ENCODE measurements at regions not wholly inside any gene's neighbourhood (a gene's known extent, or its start where the extent isn't known, plus 50 kb on each side); places are given as distances from the start of the nearest gene placed in this dataset.
A peak's percentile ranks its signal among the peaks of the same experiment; 100 is the strongest.

GRCh38 chr10:125334545-125334944 lies 174.2 kb upstream of the CTBP2 start:
- DNase-seq: no peak
- peaks cover 4 to 9% of the 10 kb centered on the region in 2 donors for H3K9me3 Mint-ChIP-seq
- H3K27ac Mint-ChIP-seq: no peak overlapping the region
- peaks cover 27 to 34% of the 10 kb centered on the region in 2 donors for H3K27me3 Mint-ChIP-seq
- no peak overlapping the region for H3K4me3 Mint-ChIP-seq
- no peak for ATAC-seq (replicated peaks)
- no peaks in the 10 kb centered on the region for H3K36me3 Mint-ChIP-seq
- peaks cover 0 to 2% of the 10 kb centered on the region in 2 donors for H3K4me1 Mint-ChIP-seq

- H3K36me3 Mint-ChIP-seq: no peaks in the 10 kb centered on the region
- H3K27ac Mint-ChIP-seq: no peak overlapping the region
- DNase-seq (no peak), ATAC-seq (replicated peaks) (peak in 1 of 2 donors; percentile 31)
- H3K4me3 Mint-ChIP-seq: no peak overlapping the region
- peaks cover 27% of the 10 kb centered on the region in 2 donors for H3K27me3 Mint-ChIP-seq
- peaks cover 4 to 7% of the 10 kb centered on the region in 2 donors for H3K9me3 Mint-ChIP-seq
- peaks cover 0 to 2% of the 10 kb centered on the region in 2 donors for H3K4me1 Mint-ChIP-seq
These were observed 173.4 kb upstream of the CTBP2 start for GRCh38 chr10:125333769-125334168.

- DNase-seq (no peak), ATAC-seq (replicated peaks) (peak; percentile 12 to 55)
- H3K27me3 Mint-ChIP-seq: peaks cover 21 to 28% of the 10 kb centered on the region in 2 donors
- H3K36me3 Mint-ChIP-seq: no peaks in the 10 kb centered on the region
- H3K4me3 Mint-ChIP-seq: no peak overlapping the region
- peaks cover 6% of the 10 kb centered on the region in 2 donors for H3K9me3 Mint-ChIP-seq
- no peak overlapping the region for H3K27ac Mint-ChIP-seq
- H3K4me1 Mint-ChIP-seq: peaks cover 0 to 2% of the 10 kb centered on the region in 2 donors
These were observed 172.8 kb upstream of the CTBP2 start for GRCh38 chr10:125333209-125333591.

DNA sequence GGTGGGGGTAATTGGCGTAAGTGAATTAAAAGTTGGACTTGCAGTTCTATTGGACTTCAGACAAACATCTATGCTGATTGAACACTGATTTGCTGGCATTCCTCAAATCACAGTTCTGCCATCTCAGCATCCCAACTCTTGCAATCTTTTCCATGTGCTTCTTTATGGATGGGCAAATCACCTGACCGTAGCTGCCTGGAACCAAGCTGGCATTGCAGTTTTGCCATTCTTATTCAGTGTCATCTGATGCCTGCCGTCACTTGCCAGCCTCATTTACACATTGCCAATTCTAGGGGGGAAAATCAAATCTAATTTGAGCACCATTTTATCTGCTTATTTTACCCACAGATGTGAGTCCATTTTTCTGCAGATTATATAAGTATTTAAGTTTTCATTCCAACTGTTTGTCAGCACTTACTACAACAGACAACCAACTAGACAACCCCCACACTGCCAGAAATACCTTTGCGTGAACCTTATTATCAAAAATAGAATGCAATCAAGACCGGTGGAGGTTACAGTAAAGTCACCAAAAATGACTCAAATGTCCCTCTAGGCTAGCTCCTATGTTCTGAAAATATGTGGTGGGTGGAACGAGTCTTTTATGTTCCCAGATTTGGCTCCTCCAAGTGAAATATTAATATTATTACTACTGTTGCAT lies 172.3 kb upstream of the CTBP2 start:
- DNase-seq (no peak), ATAC-seq (replicated peaks) (no peak)
- Mint-ChIP-seq H3K4me3 (no peak overlapping the region), H3K4me1 (peaks cover 0 to 2% of the 10 kb centered on the region in 2 donors), H3K27ac (no peak overlapping the region), H3K9me3 (peaks cover 8 to 9% of the 10 kb centered on the region in 2 donors), H3K36me3 (no peaks in the 10 kb centered on the region), H3K27me3 (peaks cover 16 to 26% of the 10 kb centered on the region in 2 donors)

DNA sequence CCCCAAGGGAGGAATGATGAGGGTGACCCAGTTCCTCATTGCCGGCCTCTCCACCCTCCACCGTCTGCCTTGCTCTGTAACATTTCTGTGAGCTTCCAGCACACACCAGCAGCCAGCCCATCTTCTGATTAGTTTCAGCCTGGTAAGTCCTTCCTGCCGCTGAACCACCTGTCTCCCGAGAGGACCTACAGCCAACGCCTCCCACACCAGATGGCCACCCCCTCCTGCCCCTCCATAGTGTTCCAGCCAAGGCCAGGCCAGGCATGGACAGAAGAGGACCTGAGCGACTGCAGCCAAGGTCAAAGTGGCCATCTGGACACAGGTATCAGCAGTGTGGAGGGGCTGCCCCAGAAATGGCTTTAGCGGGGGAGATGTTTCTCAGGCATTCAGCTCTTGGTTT lies 170.7 kb upstream of the CTBP2 start:
- no peak for DNase-seq
- H3K27me3 Mint-ChIP-seq: peaks cover 19 to 25% of the 10 kb centered on the region in 2 donors
- ATAC-seq (replicated peaks): no peak
- no peaks in the 10 kb centered on the region for H3K36me3 Mint-ChIP-seq
- peaks cover 0 to 2% of the 10 kb centered on the region in 2 donors for H3K4me1 Mint-ChIP-seq
- H3K9me3 Mint-ChIP-seq: peaks cover 9 to 11% of the 10 kb centered on the region in 2 donors
- no peak overlapping the region for H3K4me3 Mint-ChIP-seq
- H3K27ac Mint-ChIP-seq: no peak overlapping the region

DNA sequence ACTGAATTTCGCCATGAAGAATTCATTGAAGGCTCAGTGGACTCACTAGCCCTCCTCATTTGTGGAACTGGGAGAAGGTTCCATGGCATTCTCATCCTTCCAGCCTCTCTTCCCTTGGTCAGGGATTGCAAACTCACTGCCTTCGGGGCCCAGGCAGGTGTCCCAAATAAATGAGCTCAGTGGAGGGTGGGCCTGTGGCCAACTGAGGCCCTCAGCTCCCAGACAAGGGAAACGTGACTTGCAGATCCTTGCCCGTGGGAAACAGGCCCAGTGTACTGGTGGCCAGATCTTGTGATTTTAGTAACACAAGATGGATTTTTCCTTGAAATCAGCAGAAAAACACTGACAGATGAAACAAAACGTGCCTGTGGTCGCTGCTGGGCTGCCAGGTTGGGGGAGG lies 168.7 kb upstream of the CTBP2 start:
- no peak overlapping the region for H3K4me3 Mint-ChIP-seq
- ATAC-seq (replicated peaks): no peak
- H3K27ac Mint-ChIP-seq: no peak overlapping the region

DNA sequence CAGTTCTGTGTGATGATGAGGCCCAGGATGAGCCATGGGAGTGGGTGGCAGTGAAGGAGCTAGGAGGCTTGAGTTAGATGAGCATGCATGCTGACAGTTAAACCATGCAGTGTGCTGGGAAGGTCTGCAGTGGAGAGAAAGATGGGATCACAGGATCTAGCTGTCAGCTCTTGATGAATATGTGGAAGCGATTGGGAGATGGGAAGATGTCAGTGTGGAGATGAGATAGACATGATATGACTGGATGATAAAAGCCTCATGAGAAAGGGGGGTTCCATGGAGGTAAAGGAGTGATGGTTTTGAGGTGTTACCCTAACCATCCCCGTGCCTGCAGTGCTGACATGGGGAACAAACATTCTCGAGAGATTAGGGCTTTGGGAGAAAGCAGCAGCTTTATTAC lies 165.0 kb upstream of the CTBP2 start:
- H3K4me1 Mint-ChIP-seq: no peaks in the 10 kb centered on the region
- peaks cover 0 to 9% of the 10 kb centered on the region in 2 donors for H3K36me3 Mint-ChIP-seq
- no peak overlapping the region for H3K27ac Mint-ChIP-seq
- H3K27me3 Mint-ChIP-seq: peaks cover 19 to 27% of the 10 kb centered on the region in 2 donors
- ATAC-seq (replicated peaks) (no peak), DNase-seq (no peak)
- H3K9me3 Mint-ChIP-seq: peaks cover 17 to 21% of the 10 kb centered on the region in 2 donors
- H3K4me3 Mint-ChIP-seq: no peak overlapping the region

More for the DNA sequence above, 168.7 kb upstream of the CTBP2 start:
- H3K27me3 Mint-ChIP-seq: peaks cover 27 to 30% of the 10 kb centered on the region in 2 donors
- peaks cover 0 to under 1% of the 10 kb centered on the region in 2 donors for H3K36me3 Mint-ChIP-seq
- DNase-seq: no peak
- H3K4me1 Mint-ChIP-seq: peaks cover 0 to 2% of the 10 kb centered on the region in 2 donors
- peaks cover 11 to 13% of the 10 kb centered on the region in 2 donors for H3K9me3 Mint-ChIP-seq

GRCh38 chr10:125316436-125316835 lies 156.1 kb upstream of the CTBP2 start:
- ATAC-seq (replicated peaks) (no peak), DNase-seq (no peak)
- Mint-ChIP-seq H3K36me3 (no peaks in the 10 kb centered on the region), H3K4me1 (no peaks in the 10 kb centered on the region), H3K27ac (no peak overlapping the region), H3K4me3 (no peak overlapping the region), H3K9me3 (peaks cover 7 to 13% of the 10 kb centered on the region in 2 donors), H3K27me3 (peaks cover 0 to 4% of the 10 kb centered on the region in 2 donors)

DNA sequence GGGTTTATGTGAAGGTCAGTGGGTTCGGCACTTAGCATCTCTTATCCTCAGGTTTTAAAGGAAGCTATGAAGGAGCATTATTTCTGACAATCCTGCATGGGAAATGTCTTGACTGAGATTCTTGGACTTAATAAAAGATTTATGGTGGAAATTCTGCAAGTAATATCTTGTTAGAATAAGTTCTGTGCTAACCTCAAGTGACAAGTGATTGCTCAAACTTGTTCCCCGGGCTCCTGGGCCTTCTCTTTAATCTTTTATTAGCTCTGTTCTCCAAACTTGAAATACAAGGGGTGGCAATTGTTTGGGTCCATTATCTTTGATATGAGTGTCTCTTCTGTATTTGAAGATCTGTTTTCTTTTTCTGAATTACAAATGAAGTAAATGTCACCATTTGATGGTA lies 140.6 kb upstream of the CTBP2 start:
- no peaks in the 10 kb centered on the region for H3K36me3 Mint-ChIP-seq
- H3K9me3 Mint-ChIP-seq: peaks cover 0 to 5% of the 10 kb centered on the region in 2 donors
- no peaks in the 10 kb centered on the region for H3K4me1 Mint-ChIP-seq
- H3K4me3 Mint-ChIP-seq: no peak overlapping the region
- no peak for ATAC-seq (replicated peaks)
- H3K27me3 Mint-ChIP-seq: peaks cover 12 to 27% of the 10 kb centered on the region in 2 donors
- no peak overlapping the region for H3K27ac Mint-ChIP-seq
- no peak for DNase-seq

GRCh38 chr10:125299461-125299860 lies 139.1 kb upstream of the CTBP2 start:
- Mint-ChIP-seq H3K36me3 (no peaks in the 10 kb centered on the region), H3K9me3 (peaks cover 0 to 5% of the 10 kb centered on the region in 2 donors), H3K27me3 (peaks cover 12 to 27% of the 10 kb centered on the region in 2 donors), H3K4me3 (no peak overlapping the region), H3K4me1 (no peaks in the 10 kb centered on the region), H3K27ac (no peak overlapping the region)
- DNase-seq: no peak
- ATAC-seq (replicated peaks): no peak

DNA sequence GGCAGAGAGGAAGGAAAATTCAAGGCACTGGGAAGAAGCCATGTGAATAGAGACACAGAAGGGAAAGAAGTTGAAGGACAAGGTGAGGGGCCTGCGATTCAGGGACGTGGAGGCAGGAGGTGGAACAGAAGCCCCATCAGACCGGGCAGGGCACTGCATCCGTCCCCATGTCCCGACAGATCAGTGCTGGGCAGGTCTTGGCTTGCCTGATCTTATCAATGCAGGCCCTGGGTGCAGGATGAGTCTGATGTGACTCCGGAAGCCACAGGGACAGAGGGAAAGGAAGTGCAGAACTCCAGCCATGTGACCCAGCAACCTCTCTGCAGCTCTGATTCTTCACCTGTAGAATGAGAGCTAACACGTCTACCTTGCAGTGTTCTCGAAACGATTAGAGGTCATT lies 136.2 kb upstream of the CTBP2 start:
- ATAC-seq (replicated peaks): no peak
- DNase-seq: no peak
- Mint-ChIP-seq H3K4me3 (no peak overlapping the region), H3K27me3 (peaks cover 13 to 26% of the 10 kb centered on the region in 2 donors), H3K27ac (no peak overlapping the region), H3K4me1 (no peaks in the 10 kb centered on the region), H3K9me3 (peaks cover 0 to 4% of the 10 kb centered on the region in 2 donors), H3K36me3 (no peaks in the 10 kb centered on the region)

GRCh38 chr10:125294109-125294508 lies 133.7 kb upstream of the CTBP2 start:
- Mint-ChIP-seq H3K27me3 (peaks cover 8 to 27% of the 10 kb centered on the region in 2 donors), H3K36me3 (no peaks in the 10 kb centered on the region), H3K4me3 (no peak overlapping the region), H3K27ac (no peak overlapping the region), H3K4me1 (no peaks in the 10 kb centered on the region), H3K9me3 (peaks cover 3% of the 10 kb centered on the region in 2 donors)
- DNase-seq (no peak), ATAC-seq (replicated peaks) (no peak)

DNA sequence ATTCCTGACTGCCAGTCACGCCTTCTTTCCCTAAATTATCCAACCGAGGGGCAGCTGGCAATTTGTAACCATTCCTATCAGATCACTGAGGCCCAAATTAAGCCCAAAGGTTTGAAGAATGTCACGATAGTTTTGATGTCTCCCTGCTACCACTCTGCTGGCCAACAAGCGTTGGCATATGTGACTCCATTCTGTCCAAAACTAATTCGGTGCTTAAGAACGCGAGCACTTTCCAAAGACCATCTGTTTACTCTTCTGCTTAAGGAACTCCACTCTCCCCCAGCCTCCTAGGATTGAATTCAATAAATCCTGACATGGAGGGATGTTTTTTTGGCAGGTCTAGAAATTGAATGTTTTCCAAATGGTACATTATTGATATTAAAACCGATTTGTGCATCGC lies 131.5 kb upstream of the CTBP2 start:
- Mint-ChIP-seq H3K9me3 (peaks cover 8 to 15% of the 10 kb centered on the region in 2 donors), H3K27ac (no peak overlapping the region)
- DNase-seq: no peak

GRCh38 chr10:125289461-125289860 lies 129.1 kb upstream of the CTBP2 start:
- DNase-seq (no peak), ATAC-seq (replicated peaks) (no peak)
- peaks cover 8 to 15% of the 10 kb centered on the region in 2 donors for H3K9me3 Mint-ChIP-seq
- H3K4me3 Mint-ChIP-seq: no peak overlapping the region
- H3K36me3 Mint-ChIP-seq: no peaks in the 10 kb centered on the region
- H3K27me3 Mint-ChIP-seq: peaks cover 27 to 42% of the 10 kb centered on the region in 2 donors
- H3K4me1 Mint-ChIP-seq: no peaks in the 10 kb centered on the region
- no peak overlapping the region for H3K27ac Mint-ChIP-seq

More for the DNA sequence above, 131.5 kb upstream of the CTBP2 start:
- no peaks in the 10 kb centered on the region for H3K36me3 Mint-ChIP-seq
- H3K4me1 Mint-ChIP-seq: no peaks in the 10 kb centered on the region
- H3K27me3 Mint-ChIP-seq: peaks cover 22 to 31% of the 10 kb centered on the region in 2 donors
- no peak overlapping the region for H3K4me3 Mint-ChIP-seq
- no peak for ATAC-seq (replicated peaks)

- DNase-seq: no peak
- peaks cover 43 to 52% of the 10 kb centered on the region in 2 donors for H3K27me3 Mint-ChIP-seq
- ATAC-seq (replicated peaks): no peak
- no peak overlapping the region for H3K4me3 Mint-ChIP-seq
- peaks cover 5 to 7% of the 10 kb centered on the region in 2 donors for H3K4me1 Mint-ChIP-seq
- H3K36me3 Mint-ChIP-seq: no peaks in the 10 kb centered on the region
- peaks cover 8 to 13% of the 10 kb centered on the region in 2 donors for H3K9me3 Mint-ChIP-seq
- H3K27ac Mint-ChIP-seq: no peak overlapping the region
These were observed 124.7 kb upstream of the CTBP2 start for GRCh38 chr10:125284875-125285597.

Measured in stimulated activated naive B cell treated with anti-CD40 and anti-IgM and Interleukin-4, amounts not matched to agents 10 μg/mL and 1 μg/mL and 100 μg/mL, for 72 hours (primary cell).